Left lung (tissue), 4 donors: ENCODE measurements at regions not wholly inside any gene's neighbourhood (a gene's known extent, or its start where the extent isn't known, plus 50 kb on each side); places are given as distances from the start of the nearest gene placed in this dataset.
A peak's percentile ranks its signal among the peaks of the same experiment; 100 is the strongest.

Source experiments
- ATAC-seq: fragments of 200-7000 bp; cut with Tn5 transposase; one replicate; pipeline ENCODE4 v1.9.1; 2020; ENCODE audit warnings: moderate library complexity
- DNase-seq, 4 donors: peaks; one replicate each; pipeline ENCODE4 v3.0.0-alpha.2; 2013 to 2020
- H3K27ac ChIP-seq, 2 donors: fragments of 200-600 bp; sonication (generic) in 1 of 2; one replicate each; pipeline versions ENCODE4 v1.5.0 to v1.8.0; 2020 to 2021
- H3K27me3 ChIP-seq, 2 donors: fragments of 200-600 bp; sonication (generic) in 1 of 2; one replicate each; pipeline versions ENCODE4 v1.5.0 to v1.8.0; 2020 to 2021
- H3K36me3 ChIP-seq, 2 donors: fragments of 200-600 bp; sonication (generic) in 1 of 2; one replicate each; pipeline versions ENCODE4 v1.5.0 to v1.8.0; 2020 to 2021
- H3K4me1 ChIP-seq, 2 donors: fragments of 200-600 bp; one replicate each; pipeline ENCODE4 v1.8.0; 2021
- H3K4me3 ChIP-seq, 2 donors: fragments of 200-600 bp; sonication (generic) in 1 of 2; one replicate each; pipeline versions ENCODE4 v1.5.0 to v1.8.0; 2020 to 2021; ENCODE audit warnings: mild to moderate bottlenecking in 1 of 2
- H3K9me3 ChIP-seq, 2 donors: fragments of 200-600 bp; sonication (generic) in 1 of 2; one replicate each; pipeline versions ENCODE4 v1.5.0 to v1.8.0; 2020 to 2021
- intact Hi-C, 2 donors: fragments of 100-400 bp; cut with DNase I; formaldehyde crosslinking; loops; one replicate each; pipeline versions ENCODE4 v1.11.2 to v1.14.2; 2022
- TF ChIP-seq, protein P1 (sequence below), 2 donors: fragments of 200-600 bp; sonication (generic) in 1 of 2; IDR thresholded peaks; one replicate each; pipeline versions ENCODE4 v1.5.0 to v1.8.0; 2021; ENCODE audit warnings: antibody characterized with exemption in 2 of 2
- donor health status: DM: no; HTN: yes; CAD: no.
- donor health status: DM: no; HTN: no; CAD: no.

DNA sequence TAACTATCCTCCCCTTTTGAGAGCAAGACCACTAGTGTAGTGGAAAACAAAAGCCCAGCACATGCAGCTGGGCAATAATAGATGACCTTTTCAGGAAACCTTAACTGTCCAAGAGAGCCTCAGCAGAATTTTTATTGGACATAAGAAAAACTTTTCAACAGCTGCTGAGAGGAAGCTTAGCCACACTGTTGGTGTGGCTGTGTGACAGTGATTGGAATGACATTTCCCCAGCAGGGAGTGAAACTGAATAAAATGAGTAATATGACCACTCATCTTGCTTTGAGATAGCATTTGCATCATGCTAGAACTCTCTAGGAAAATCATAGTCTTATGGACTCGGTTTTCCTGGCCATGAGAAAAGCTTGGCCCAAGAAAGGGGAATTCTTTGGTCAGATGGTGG lies 687.8 kb downstream of the SLCO4C1 start:
- intact Hi-C loops = no loop called here
- no peak for DNase-seq
- Histone ChIP-seq H3K9me3 (no peaks in the 10 kb centered on the region), H3K4me3 (no peak overlapping the region), H3K4me1 (no peaks in the 10 kb centered on the region), H3K27me3 (no peaks in the 10 kb centered on the region), H3K36me3 (no peaks in the 10 kb centered on the region), H3K27ac (no peak overlapping the region)
- no peak for ATAC-seq
- TF ChIP-seq, protein P1, sequence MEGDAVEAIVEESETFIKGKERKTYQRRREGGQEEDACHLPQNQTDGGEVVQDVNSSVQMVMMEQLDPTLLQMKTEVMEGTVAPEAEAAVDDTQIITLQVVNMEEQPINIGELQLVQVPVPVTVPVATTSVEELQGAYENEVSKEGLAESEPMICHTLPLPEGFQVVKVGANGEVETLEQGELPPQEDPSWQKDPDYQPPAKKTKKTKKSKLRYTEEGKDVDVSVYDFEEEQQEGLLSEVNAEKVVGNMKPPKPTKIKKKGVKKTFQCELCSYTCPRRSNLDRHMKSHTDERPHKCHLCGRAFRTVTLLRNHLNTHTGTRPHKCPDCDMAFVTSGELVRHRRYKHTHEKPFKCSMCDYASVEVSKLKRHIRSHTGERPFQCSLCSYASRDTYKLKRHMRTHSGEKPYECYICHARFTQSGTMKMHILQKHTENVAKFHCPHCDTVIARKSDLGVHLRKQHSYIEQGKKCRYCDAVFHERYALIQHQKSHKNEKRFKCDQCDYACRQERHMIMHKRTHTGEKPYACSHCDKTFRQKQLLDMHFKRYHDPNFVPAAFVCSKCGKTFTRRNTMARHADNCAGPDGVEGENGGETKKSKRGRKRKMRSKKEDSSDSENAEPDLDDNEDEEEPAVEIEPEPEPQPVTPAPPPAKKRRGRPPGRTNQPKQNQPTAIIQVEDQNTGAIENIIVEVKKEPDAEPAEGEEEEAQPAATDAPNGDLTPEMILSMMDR (IDR thresholded peaks at IDR 0.05) = no peak

DNA sequence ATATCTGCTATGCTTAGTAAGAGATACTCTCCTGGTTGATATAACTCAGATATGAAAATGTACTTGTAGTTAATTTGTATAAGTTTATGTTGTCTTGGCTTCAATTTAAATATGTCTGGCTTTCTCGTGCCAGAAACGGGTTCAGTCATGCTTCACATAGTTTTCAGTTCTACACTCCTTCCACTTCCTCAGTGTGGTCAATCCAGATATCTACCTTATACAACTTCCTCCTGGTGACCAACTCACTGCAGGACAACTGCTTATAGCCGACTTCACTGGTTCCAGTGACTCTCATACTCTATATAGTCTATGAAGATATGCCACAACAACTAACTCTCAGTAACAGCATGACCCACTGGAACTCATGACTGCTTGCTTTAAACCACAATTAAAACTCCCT lies 690.4 kb downstream of the SLCO4C1 start:
- no peaks in the 10 kb centered on the region for H3K36me3 ChIP-seq

DNA sequence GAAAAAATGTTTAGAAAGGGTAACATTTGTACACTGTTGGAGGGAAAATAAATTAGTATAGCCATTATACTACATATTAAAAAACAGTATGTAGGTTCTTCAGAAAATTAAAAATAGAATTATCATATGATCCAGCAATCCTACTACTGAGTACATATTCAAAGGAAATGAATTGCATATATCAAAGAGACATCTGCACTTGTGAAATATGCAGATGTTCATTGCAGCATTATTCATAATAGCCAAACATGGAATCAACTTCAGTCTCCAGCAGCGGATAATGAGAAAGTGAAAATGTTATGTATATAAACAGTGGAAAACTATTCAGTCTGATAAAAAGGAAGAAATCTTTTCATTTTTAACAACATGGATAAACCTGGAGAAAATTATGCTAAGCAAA lies 695.5 kb downstream of the SLCO4C1 start:
- peaks cover 0 to 2% of the 10 kb centered on the region in 2 donors for H3K9me3 ChIP-seq
- TF ChIP-seq, protein P1 (IDR thresholded peaks at IDR 0.05) = no peak
- no peak overlapping the region for H3K4me3 ChIP-seq
- no peaks in the 10 kb centered on the region for H3K27me3 ChIP-seq
- no peak overlapping the region for H3K27ac ChIP-seq
- DNase-seq (no peak), ATAC-seq (no peak)
- H3K4me1 ChIP-seq = no peaks in the 10 kb centered on the region
- no peaks in the 10 kb centered on the region for H3K36me3 ChIP-seq
- intact Hi-C loops = no loop called here

More for the DNA sequence above, 690.4 kb downstream of the SLCO4C1 start:
- Histone ChIP-seq H3K4me3 (no peak overlapping the region), H3K9me3 (no peaks in the 10 kb centered on the region), H3K4me1 (no peaks in the 10 kb centered on the region), H3K27ac (no peak overlapping the region), H3K27me3 (no peaks in the 10 kb centered on the region)
- TF ChIP-seq, protein P1 (IDR thresholded peaks at IDR 0.05) = no peak
- ATAC-seq (no peak), DNase-seq (no peak)
- intact Hi-C loops = no loop called here

DNA sequence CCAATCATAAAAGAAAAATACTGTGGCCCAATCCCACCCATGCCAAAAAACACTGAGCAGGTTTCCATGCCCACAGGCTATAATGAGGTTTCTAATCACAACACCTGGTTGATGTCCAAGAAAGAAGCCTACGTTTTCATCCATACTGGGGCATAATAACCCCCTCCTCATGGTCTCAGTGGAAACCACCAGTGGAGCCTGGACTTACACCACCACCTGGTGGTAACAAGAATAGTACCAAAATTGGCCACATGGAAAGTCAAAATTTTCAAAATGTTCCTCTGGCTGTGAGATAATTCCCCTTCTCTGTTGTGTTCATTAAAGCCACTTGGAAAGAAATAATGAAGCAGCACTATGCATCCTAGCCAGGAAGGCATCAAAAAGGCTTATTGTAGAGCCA lies 687.3 kb upstream of the ST8SIA4 start:
- no peaks in the 10 kb centered on the region for H3K27me3 ChIP-seq
- DNase-seq (no peak), ATAC-seq (peak; percentile 29)
- intact Hi-C loops = no loop called here
- H3K4me1 ChIP-seq = no peaks in the 10 kb centered on the region
- peaks cover 0 to 5% of the 10 kb centered on the region in 2 donors for H3K9me3 ChIP-seq
- H3K36me3 ChIP-seq = no peaks in the 10 kb centered on the region
- no peak overlapping the region for H3K27ac ChIP-seq
- TF ChIP-seq, protein P1 (IDR thresholded peaks at IDR 0.05) = peak in 1 of 2 donors; percentile 23
- no peak overlapping the region for H3K4me3 ChIP-seq

DNA sequence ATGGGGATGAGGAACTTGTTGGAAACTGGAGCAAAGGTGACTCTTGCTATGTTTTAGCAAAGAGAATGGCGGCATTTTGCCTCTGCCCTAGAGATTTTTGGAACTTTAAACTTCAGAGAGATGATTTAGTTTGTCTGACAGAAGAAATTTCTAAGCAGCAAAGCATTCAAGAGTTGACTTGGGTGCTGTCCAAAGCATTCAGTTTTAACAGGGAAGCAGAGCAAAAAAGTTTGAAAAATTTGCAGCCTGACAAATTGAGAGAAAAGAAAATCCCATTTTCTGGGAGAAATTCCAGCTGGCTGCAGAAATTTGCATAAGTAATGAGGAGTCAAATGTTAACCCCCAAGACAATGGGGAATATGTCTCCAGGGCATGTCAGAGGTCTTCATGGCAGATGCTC lies 682.3 kb upstream of the ST8SIA4 start:
- Histone ChIP-seq H3K27me3 (no peaks in the 10 kb centered on the region), H3K9me3 (peaks cover 0 to 4% of the 10 kb centered on the region in 2 donors), H3K27ac (no peak overlapping the region), H3K4me3 (no peak overlapping the region), H3K4me1 (no peaks in the 10 kb centered on the region), H3K36me3 (no peaks in the 10 kb centered on the region)
- DNase-seq = peak in 1 of 4 donors; percentile 1
- no peak for ATAC-seq
- intact Hi-C loops = no loop called here
- TF ChIP-seq, protein P1 (IDR thresholded peaks at IDR 0.05) = no peak
